Lung (tissue), 11 donors: ENCODE measurements at regions not wholly inside any gene's neighbourhood (a gene's known extent, or its start where the extent isn't known, plus 50 kb on each side); places are given as distances from the start of the nearest gene placed in this dataset.

Experiments used
- ATAC-seq: fragments of 200-7000 bp; cut with Tn5 transposase; one replicate; pipeline ENCODE4 v1.9.1; 2020; ENCODE audit warnings: moderate number of reproducible peaks; ENCODE audit not compliant: insufficient read depth, low FRiP score
- DNase-seq, 3 donors: peaks; one replicate each; pipeline ENCODE4 v3.0.0-alpha.2; 2013 to 2017
- H3K27ac ChIP-seq, 2 donors: one replicate each; pipeline ENCODE4 v1.5.1; 2013; ENCODE audit warnings: mild to moderate bottlenecking in 2 of 2, moderate library complexity in 2 of 2, control low read depth in 1 of 2, inconsistent platforms in 1 of 2, low read depth in 1 of 2, low read length in 1 of 2
- H3K27me3 ChIP-seq, 3 donors: one replicate each; pipeline ENCODE4 v1.5.1; 2013; ENCODE audit warnings: low read length in 2 of 3; ENCODE audit not compliant: control insufficient read depth in 3 of 3, insufficient read depth in 3 of 3
- H3K36me3 ChIP-seq, 4 donors: one replicate each; pipeline ENCODE4 v1.5.1; 2013; ENCODE audit warnings: low read length in 4 of 4, mild to moderate bottlenecking in 1 of 4, moderate library complexity in 1 of 4; ENCODE audit not compliant: control insufficient read depth in 4 of 4, insufficient read depth in 4 of 4
- H3K4me1 ChIP-seq, 5 donors: one replicate each; pipeline ENCODE4 v1.5.1; 2013; ENCODE audit warnings: low read length in 5 of 5, mild to moderate bottlenecking in 2 of 5, moderate library complexity in 1 of 5; ENCODE audit not compliant: control insufficient read depth in 5 of 5, insufficient read depth in 5 of 5
- H3K4me3 ChIP-seq: one replicate; pipeline ENCODE4 v1.5.1; 2013; ENCODE audit warnings: mild to moderate bottlenecking, control low read depth, moderate library complexity
- H3K9ac ChIP-seq, 2 donors: one replicate each; pipeline ENCODE4 v1.5.1; 2013; ENCODE audit warnings: low read length in 2 of 2, control low read depth in 1 of 2; ENCODE audit not compliant: insufficient read depth in 1 of 2
- H3K9me3 ChIP-seq, 4 donors: one replicate each; pipeline ENCODE4 v1.5.1; 2013; ENCODE audit warnings: low read length in 3 of 4, mild to moderate bottlenecking in 1 of 4, moderate library complexity in 1 of 4; ENCODE audit not compliant: control insufficient read depth in 4 of 4, insufficient read depth in 3 of 4
- CTCF ChIP-seq: IDR thresholded peaks from 2 replicates; pipeline ENCODE4 v1.5.1; 2012; ENCODE audit warnings: mild to moderate bottlenecking; ENCODE audit errors: control extremely low read depth, extremely low read depth
- WGBS, 2 donors: extraction: QIAGEN DNeasy Blood & Tissue Kit; methylation state at CpG; one replicate each; pipeline ENCODE4 v1.1.7; 2013; 5-methylcytosine and 5-hydroxymethylcytosine counted together
- donor health status: control.
- donor health status: control.
- donor health status: Bipolar disorder and iron deficiency.
- donor health status: healthy.
- donor health status: DM: yes; HTN: yes; CAD: no.

- Histone ChIP-seq H3K9ac (peak overlapping the region in 1 of 2 donors; percentile 59), H3K4me3 (peak overlapping the region; percentile 90), H3K27ac (peak overlapping the region; percentile 4 to 82), H3K36me3 (no peaks in the 10 kb centered on the region), H3K27me3 (no peaks in the 10 kb centered on the region), H3K4me1 (peaks cover 3 to 15% (median 6%) of the 10 kb centered on the region in 5 donors), H3K9me3 (no peaks in the 10 kb centered on the region)
- no peak for TF ChIP-seq CTCF
- WGBS, 2 donors: 0% methylated on average over 57 to 66 of the region's 66 CpGs
- DNase-seq (peak; percentile 66 to 75 (median 72)), ATAC-seq (peak; percentile 49)
Observed at GRCh38 chr15:62391641-62392262, 226.7 kb upstream of the C2CD4B start.

- Histone ChIP-seq H3K27ac (peak overlapping the region; percentile 4 to 82), H3K4me1 (peaks cover 3 to 15% (median 6%) of the 10 kb centered on the region in 5 donors), H3K4me3 (no peak overlapping the region), H3K9me3 (no peaks in the 10 kb centered on the region), H3K36me3 (peaks cover 0 to under 1% (median 0%) of the 10 kb centered on the region in 4 donors), H3K9ac (peak overlapping the region in 1 of 2 donors; percentile 59), H3K27me3 (no peaks in the 10 kb centered on the region)
- peak; percentile 24 to 35 (median 26) for DNase-seq
- TF ChIP-seq CTCF: no peak
- 20 to 30% methylated on average over 10 of the region's 10 CpGs for WGBS, 2 donors
- no peak for ATAC-seq
Observed at GRCh38 chr15:62392376-62392775, 227.3 kb upstream of the C2CD4B start.

GRCh38 chr15:62393196-62393595, 228.1 kb upstream of the C2CD4B start:
- H3K4me1 ChIP-seq: peaks cover 3 to 15% (median 6%) of the 10 kb centered on the region in 5 donors
- TF ChIP-seq CTCF: no peak
- no peak for DNase-seq
- H3K36me3 ChIP-seq: peaks cover 0 to 2% (median 0%) of the 10 kb centered on the region in 4 donors
- no peaks in the 10 kb centered on the region for H3K27me3 ChIP-seq
- no peaks in the 10 kb centered on the region for H3K9me3 ChIP-seq
- no peak overlapping the region for H3K27ac ChIP-seq
- no peak for ATAC-seq
- H3K4me3 ChIP-seq: no peak overlapping the region
- 90 to 93% methylated on average over 4 of the region's 4 CpGs for WGBS, 2 donors
- no peak overlapping the region for H3K9ac ChIP-seq

- WGBS, 2 donors: 37 to 38% methylated on average over 2 of the region's 2 CpGs
- Histone ChIP-seq H3K9ac (no peak overlapping the region), H3K27me3 (no peaks in the 10 kb centered on the region), H3K9me3 (no peaks in the 10 kb centered on the region), H3K4me3 (no peak overlapping the region), H3K27ac (no peak overlapping the region), H3K36me3 (peaks cover 0 to 2% (median 0%) of the 10 kb centered on the region in 4 donors), H3K4me1 (peaks cover 3 to 15% (median 6%) of the 10 kb centered on the region in 5 donors)
- DNase-seq: no peak
- no peak for TF ChIP-seq CTCF
- ATAC-seq: no peak
Observed at GRCh38 chr15:62394079-62394478, 229.0 kb upstream of the C2CD4B start.
